ENCODE measurements at regions not wholly inside any gene's neighbourhood (a gene's known extent, or its start where the extent isn't known, plus 50 kb on each side); places are given as distances from the start of the nearest gene placed in this dataset.

GRCh38 chr19:5262721-5263120 is 77.9 kb downstream of the PTPRS start (continued):
- TF ChIP-seq USF2 (IDR thresholded peaks at IDR 0.05; ENCODE audit: low read length) (no peak), CTBP2 (IDR thresholded peaks at IDR 0.05; ENCODE audit: borderline replicate concordance, insufficient read depth, insufficient read length, low read length) (no peak), SP4 (IDR thresholded peaks at IDR 0.05; ENCODE audit: low read length) (no peak), TAF7 (optimal IDR thresholded peaks at IDR 0.05; ENCODE audit: borderline replicate concordance, low read depth, low read length) (no peak), KDM4A (IDR thresholded peaks at IDR 0.05; ENCODE audit: low read depth, low read length, severe bottlenecking) (no peak), EZH2 (IDR thresholded peaks at IDR 0.05; ENCODE audit: low read depth, low read length, severe bottlenecking) (no peak), RAD21 (IDR thresholded peaks at IDR 0.05 in 1 of 2, conservative IDR thresholded peaks at IDR 0.05 in 1 of 2; ENCODE audit: low read depth in 2 of 2, low read length in 2 of 2) (no peak), CREB1 (IDR thresholded peaks at IDR 0.05) (no peak)

Measured in H1 (cell line).